Ramos (cell line): ENCODE measurements at regions not wholly inside any gene's neighbourhood (a gene's known extent, or its start where the extent isn't known, plus 50 kb on each side); places are given as distances from the start of the nearest gene placed in this dataset.
"Not testable (repeated sequence)": the region's sequence is repeated elsewhere in the genome, so short reads cannot be mapped to it uniquely, and the experiment has no call there.

ENCODE experiments used
- in situ Hi-C: fragments of 300-500 bp; cut with MboI; formaldehyde crosslinking; loops from one replicate; pipeline ENCODE4 v1.14.3; 2022; ENCODE audit warnings: low sequenced_read_pairs; ENCODE audit not compliant: unreplicated experiment

DNA sequence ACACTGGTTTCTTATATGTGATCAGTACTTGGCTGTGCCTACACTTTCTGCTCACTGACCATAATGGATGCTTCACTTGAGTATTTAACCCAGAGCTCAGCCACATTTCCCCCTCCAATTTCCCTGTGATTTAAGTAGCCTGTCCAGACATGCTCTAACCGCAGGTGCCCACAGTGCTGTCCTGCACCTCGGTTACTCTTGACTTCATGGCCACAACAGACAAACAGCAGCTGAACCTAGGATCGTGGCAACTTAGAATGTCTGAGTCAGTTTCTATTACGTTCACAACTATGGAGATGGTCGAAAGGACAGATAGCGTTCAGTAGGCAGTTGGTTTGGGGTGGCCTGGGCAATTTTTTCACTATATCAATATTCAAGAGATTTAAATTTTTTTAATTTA lies 306.9 kb upstream of the SGK1 start:
- in situ Hi-C loops: loop anchor here (25.0 kb wide), 1 partner anchor 313 kb away; no protein-coding TSS in a partner anchor

DNA sequence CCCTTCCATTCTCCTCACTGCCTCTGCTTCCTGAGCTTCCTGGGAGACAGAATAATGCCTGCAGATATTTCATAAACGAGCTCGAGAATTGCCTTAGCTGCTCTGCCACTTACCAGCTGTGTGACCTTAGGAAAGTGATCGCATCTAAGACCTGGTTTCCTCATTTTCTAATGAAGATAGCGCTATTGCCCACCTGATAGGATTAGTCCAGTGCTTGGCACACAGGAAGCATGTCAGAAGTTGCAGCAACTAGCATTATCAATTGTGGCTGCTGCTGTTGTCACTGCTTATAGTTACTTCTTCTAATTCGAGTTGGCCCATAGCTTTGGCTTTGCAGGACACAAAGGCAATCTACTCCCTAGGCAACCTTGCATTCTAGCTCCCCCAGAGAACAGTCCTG lies 305.5 kb upstream of the SGK1 start:
- in situ Hi-C loops: no loop called here

- in situ Hi-C loops: no loop called here
These were observed 304.7 kb upstream of the SGK1 start for GRCh38 chr6:134622382-134623173.

- in situ Hi-C loops: no loop called here
These were observed 303.9 kb upstream of the SGK1 start for GRCh38 chr6:134621858-134622257.

DNA sequence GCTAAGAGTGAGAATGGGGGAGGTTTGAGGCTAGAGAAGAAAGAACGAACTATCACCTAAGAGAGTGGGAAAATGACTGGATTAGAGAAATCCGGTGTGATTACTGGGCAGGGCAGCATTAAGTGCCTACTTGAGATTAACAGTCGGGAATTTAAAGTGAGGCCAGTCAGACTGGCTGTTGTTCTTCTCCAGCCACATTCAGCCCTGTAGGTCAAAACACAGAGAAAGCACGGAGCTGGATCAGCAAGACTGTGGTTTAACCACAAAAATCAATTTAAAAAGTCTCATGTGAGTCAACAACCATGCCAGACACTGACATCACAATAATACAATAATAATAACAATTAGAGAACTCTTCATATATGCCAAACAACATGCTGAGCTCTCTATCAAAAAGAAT lies 301.9 kb upstream of the SGK1 start:
- in situ Hi-C loops: no loop called here

GRCh38 chr6:134619077-134619476 lies 301.2 kb upstream of the SGK1 start:
- in situ Hi-C loops: no loop called here

GRCh38 chr6:134614606-134615485 lies 296.9 kb upstream of the SGK1 start:
- in situ Hi-C loops: no loop called here

- in situ Hi-C loops: not testable (repeated sequence)
These were observed 294.2 kb upstream of the SGK1 start for GRCh38 chr6:134612128-134612527.

DNA sequence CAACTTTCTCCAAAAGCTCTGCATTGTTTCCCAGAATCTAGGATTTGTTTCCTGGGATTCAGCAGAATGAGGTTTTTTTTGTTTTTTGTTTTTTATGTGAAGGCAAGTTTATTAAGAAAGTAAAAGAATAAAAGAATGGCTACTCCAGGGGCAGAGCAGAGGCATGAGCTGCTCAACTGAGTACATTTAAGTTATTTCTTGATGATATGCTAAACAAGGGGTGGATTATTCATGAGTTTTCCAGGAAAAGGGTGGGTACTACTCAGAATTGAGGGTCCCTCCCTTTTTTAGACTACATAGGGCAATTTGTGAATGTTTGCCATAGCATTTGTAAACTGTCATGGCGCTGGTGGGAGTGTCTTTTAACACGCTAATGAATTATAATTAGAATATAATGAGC lies 292.5 kb upstream of the SGK1 start:
- in situ Hi-C loops: no loop called here

DNA sequence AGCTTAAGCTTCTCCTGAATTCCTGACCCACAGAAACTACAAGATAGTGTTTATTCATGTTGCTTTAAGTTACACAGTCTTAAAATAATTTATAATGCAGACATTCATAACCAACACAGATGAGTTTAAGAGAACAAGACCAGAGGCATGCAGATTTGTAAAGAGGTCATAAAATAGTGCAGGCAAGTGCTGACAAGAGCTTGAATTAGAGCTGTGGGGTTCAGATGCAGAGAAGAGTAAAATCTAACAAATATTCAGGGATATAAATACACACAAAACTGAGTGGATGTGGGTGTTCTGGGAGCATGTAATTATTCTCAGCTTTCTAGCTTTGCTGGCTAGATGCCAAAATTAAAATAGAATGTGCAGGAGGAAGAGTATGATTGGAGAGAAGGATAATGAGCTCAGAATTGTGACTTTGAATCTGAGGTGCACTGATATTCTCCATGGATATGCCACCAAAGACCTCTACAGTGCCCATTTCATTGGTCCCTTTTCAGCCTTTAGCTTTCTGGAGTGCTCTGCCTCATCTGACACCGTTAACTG lies 291.9 kb upstream of the SGK1 start:
- in situ Hi-C loops: no loop called here

DNA sequence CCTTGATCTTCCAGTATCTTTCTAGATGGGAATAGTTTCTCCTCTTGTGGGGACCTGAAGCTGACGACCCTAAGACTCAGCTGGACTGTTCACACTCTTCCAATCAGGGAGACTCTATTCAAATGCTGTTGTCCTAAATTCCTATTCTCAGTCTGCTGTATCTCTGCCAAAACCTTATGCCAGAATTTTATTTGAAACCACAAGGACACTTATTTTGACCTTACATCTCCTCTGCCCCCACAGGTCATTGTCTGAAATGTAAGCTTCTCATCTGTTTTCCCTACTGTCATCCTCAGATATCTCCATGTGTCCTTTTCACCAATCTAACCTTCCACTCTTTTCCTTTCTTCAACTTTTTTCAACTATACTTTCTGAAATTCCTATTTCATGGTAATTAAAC lies 289.5 kb upstream of the SGK1 start:
- in situ Hi-C loops: no loop called here

DNA sequence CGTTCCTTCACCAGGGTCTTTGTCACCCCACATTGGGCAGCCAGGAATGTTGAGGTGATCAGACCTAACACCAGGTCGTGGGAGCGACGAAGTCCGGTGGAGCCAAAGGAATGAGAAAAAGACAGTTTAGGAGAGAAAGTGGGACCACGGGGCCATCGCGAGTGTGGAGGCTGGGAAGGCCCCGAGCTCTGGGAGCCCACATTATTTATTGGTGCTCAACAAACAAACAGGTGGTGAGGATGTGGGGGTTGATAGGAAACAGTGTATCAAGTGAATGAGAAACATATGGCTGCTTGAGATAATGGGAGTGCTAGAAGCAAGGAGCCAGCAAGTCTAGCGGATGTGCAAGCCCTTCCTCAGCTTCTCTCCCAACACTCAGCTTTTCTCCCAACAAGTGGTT lies 287.1 kb upstream of the SGK1 start:
- in situ Hi-C loops: no loop called here

GRCh38 chr6:134604014-134604676 lies 286.2 kb upstream of the SGK1 start:
- in situ Hi-C loops: no loop called here

GRCh38 chr6:134603561-134603960 lies 285.6 kb upstream of the SGK1 start:
- in situ Hi-C loops: no loop called here

DNA sequence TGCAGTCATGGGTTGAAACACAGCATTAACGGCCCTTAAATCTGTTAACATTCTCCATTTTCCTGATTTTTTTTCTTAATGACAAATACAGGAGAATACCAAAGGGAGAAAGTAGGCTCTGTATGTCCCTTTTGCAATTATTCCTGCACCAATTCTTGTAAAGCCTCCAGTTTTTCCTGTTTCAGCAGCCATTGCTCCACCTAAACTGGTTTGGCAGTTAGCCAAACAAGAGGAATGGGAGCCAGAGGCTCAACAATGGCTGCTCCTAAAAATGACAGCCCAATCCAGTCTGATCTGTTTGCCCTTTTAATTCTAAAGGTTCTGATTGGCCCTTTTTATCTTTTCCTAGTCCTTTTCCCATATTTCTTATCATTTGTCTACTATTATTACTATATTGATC lies 284.2 kb upstream of the SGK1 start:
- in situ Hi-C loops: no loop called here

GRCh38 chr6:134600671-134601070 lies 282.8 kb upstream of the SGK1 start:
- in situ Hi-C loops: no loop called here

DNA sequence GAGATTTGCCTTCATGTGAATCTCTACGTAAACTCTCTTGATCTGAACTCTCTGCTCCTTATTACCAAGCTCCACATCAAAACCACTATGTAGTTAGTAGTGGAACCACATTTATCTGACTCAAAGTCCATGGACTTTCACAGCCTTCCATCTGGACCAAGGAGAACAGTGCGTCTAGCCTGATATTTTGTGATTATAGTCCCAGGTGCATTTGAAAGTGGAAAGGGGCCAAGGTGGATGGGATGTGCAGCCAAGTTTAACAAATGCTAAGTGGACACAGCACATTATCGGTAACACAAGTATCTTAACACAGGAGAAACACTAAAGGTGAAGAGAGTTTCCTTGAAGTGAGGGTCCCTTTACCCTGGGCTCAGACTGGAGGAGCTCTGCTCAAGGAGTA lies 281.2 kb upstream of the SGK1 start:
- in situ Hi-C loops: no loop called here

DNA sequence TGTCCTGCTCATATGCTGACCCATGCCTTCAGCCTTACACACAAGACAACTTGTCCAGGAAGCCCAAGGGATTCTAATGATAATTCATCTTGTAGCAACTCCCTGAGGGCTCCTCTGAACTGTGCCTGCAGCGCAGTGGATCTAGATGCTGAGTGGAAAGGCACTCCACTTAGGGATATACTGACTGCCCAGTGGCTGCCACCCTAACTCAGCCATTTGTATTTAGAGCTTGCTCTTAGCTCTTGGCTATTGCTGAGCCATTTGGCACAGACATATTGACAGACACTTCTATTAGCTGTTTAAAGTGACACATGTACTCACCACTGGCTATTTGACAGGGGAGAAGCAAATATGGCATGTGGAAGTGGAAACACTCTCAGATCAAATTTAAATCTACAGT lies 278.3 kb upstream of the SGK1 start:
- in situ Hi-C loops: no loop called here

- in situ Hi-C loops: no loop called here
These were observed 277.0 kb upstream of the SGK1 start for GRCh38 chr6:134594881-134595280.

DNA sequence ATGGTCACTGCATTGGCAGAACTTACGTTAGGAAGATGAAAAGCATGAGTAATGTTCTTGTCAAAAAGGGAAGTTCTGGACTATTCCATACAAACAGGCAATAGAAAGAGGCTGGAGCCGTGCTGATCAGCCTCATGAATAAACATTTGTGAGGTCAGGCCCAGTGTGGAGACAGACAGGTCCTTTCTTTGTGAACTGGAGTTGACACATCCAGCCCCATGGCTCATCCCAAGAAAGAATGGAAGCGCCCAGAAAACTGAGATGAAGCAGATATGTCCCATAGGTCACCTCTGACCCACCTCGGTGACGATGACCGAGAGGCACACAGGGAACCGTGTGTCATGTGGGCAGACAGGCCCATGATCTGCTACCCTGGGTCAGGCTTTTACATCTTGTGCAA lies 276.0 kb upstream of the SGK1 start:
- in situ Hi-C loops: no loop called here

DNA sequence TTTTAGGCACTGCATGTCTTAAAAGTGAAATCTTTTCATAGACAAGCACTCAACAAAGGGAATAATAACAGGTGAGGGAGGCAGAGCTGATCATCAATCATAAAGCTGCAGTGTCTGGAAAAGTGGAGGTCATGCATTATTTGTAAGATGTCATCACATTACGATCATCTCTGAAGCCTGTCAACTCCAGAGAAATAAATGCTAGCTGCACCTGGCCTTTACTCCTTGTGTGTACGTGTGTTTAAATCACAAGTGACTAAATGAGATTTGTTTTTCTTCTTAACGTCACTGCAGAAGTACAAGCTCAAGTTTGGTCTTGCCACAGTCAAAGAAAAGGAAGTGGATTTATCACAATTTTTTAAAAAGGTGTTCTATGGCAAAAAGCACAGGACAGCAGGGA lies 275.5 kb upstream of the SGK1 start:
- in situ Hi-C loops: no loop called here
